OCI-LY7 (cell line): ENCODE measurements at regions not wholly inside any gene's neighbourhood (a gene's known extent, or its start where the extent isn't known, plus 50 kb on each side); places are given as distances from the start of the nearest gene placed in this dataset.

Experiments used
- BruUV-seq: library from RNA; stranded (reverse); fragments of 400-500 nt; replicated peaks from 2 replicates; lab custom pipeline; 2021; lab: Mats Ljungman, UMichigan
- CTCF ChIA-PET: fragments of 300-600 bp; sonication (Branson Sonifier 250); formaldehyde crosslinking; loops from one replicate; lab custom pipeline; 2022; ENCODE audit warnings: antibody characterized with exemption; ENCODE audit not compliant: unreplicated experiment; lab: Charles Lee
- POLR2A ChIA-PET: fragments of 300-600 bp; sonication (Branson Sonifier 250); formaldehyde crosslinking; loops from one replicate; lab custom pipeline; 2022; ENCODE audit warnings: antibody characterized with exemption; lab: Charles Lee
- DNase-seq: peaks from one replicate; pipeline ENCODE4 v3.0.0-alpha.2; 2015; ENCODE audit warnings: low spot score
- H2AFZ ChIP-seq: fragments of 200-600 bp; sonication (generic), shearing (Covaris generic); 2 replicates; pipeline ENCODE4 v1.6.1; 2014; ENCODE audit warnings: mild to moderate bottlenecking, antibody characterized with exemption, low read length, moderate library complexity
- H3K27ac ChIP-seq: fragments of 200-600 bp; sonication (generic); 2 replicates; pipeline ENCODE4 v1.5.1; 2014; ENCODE audit warnings: mixed run types, low read depth, mild to moderate bottlenecking, moderate library complexity, low read length, inconsistent platforms; ENCODE audit not compliant: poor library complexity, severe bottlenecking
- H3K36me3 ChIP-seq: fragments of 200-600 bp; sonication (generic); 2 replicates; pipeline ENCODE4 v1.6.1; 2014; ENCODE audit warnings: mild to moderate bottlenecking, antibody characterized with exemption, low read length, moderate library complexity, mixed read lengths; ENCODE audit not compliant: insufficient read depth
- H3K4me1 ChIP-seq: fragments of 200-600 bp; sonication (generic); 2 replicates; pipeline ENCODE4 v1.5.1; 2014; ENCODE audit warnings: mild to moderate bottlenecking, low read length; ENCODE audit not compliant: insufficient read depth, poor library complexity, severe bottlenecking
- H3K4me2 ChIP-seq: fragments of 200-600 bp; sonication (generic); 2 replicates; pipeline ENCODE4 v1.6.1; 2014; ENCODE audit warnings: mild to moderate bottlenecking, low read length
- H3K4me3 ChIP-seq: fragments of 200-600 bp; sonication (generic); 2 replicates; pipeline ENCODE4 v1.5.1; 2014; ENCODE audit warnings: mild to moderate bottlenecking, low read depth, low read length; ENCODE audit not compliant: poor library complexity, severe bottlenecking
- H3K79me2 ChIP-seq: fragments of 200-600 bp; sonication (generic); 2 replicates; pipeline ENCODE4 v1.6.1; 2016; ENCODE audit warnings: low read depth, mild to moderate bottlenecking, low read length, moderate library complexity, mixed read lengths; ENCODE audit not compliant: insufficient read depth
- H3K9me2 ChIP-seq: fragments of 200-600 bp; sonication (generic); 2 replicates; pipeline ENCODE4 v1.6.1; 2016; ENCODE audit warnings: mild to moderate bottlenecking, low read length, mixed read lengths; ENCODE audit not compliant: insufficient read depth
- H3K9me3 ChIP-seq: fragments of 200-600 bp; sonication (generic); 2 replicates; pipeline ENCODE4 v1.6.1; 2014; ENCODE audit warnings: mild to moderate bottlenecking, mixed run types, low read length, mixed read lengths
- H4K20me1 ChIP-seq: fragments of 200-600 bp; sonication (generic); 2 replicates; pipeline ENCODE4 v1.6.1; 2014; ENCODE audit warnings: mild to moderate bottlenecking, antibody characterized with exemption, low read length, moderate library complexity, mixed read lengths; ENCODE audit not compliant: insufficient read depth
- CTCF ChIP-seq: fragments of 200-600 bp; sonication (generic); conservative IDR thresholded peaks from 2 replicates; pipeline ENCODE4 v1.5.1; 2014; ENCODE audit warnings: mild to moderate bottlenecking, antibody characterized with exemption, low read length, moderate library complexity, mixed read lengths
- EZH2phosphoT487 ChIP-seq: fragments of 200-600 bp; sonication (generic); IDR thresholded peaks from 2 replicates; pipeline ENCODE4 v1.6.1; 2018; ENCODE audit warnings: low read depth, borderline replicate concordance, mild to moderate bottlenecking, mixed run types, antibody characterized with exemption, low read length, moderate library complexity, mixed read lengths
- intact Hi-C: fragments of 100-400 bp; cut with micrococcal nuclease; formaldehyde crosslinking; loops from one replicate; pipeline ENCODE4 v1.10.0; 2022; ENCODE audit not compliant: unreplicated experiment

- TF ChIP-seq EZH2phosphoT487 (no peak), CTCF (no peak)
- POLR2A ChIA-PET = no interaction called here
- no peaks in the 10 kb centered on the region for H3K9me2 ChIP-seq
- no peak overlapping the region for H2AFZ ChIP-seq
- no peaks in the 10 kb centered on the region for H3K36me3 ChIP-seq
- no peaks in the 10 kb centered on the region for H4K20me1 ChIP-seq
- no TSS peak for BruUV-seq
- CTCF ChIA-PET = no interaction called here
- intact Hi-C loops = no loop called here
- H3K4me3 ChIP-seq = no peak overlapping the region
- no peaks in the 10 kb centered on the region for H3K79me2 ChIP-seq
- DNase-seq = no peak
- H3K4me2 ChIP-seq = no peak overlapping the region
- no peak overlapping the region for H3K27ac ChIP-seq
- H3K9me3 ChIP-seq = no peaks in the 10 kb centered on the region
- no peaks in the 10 kb centered on the region for H3K4me1 ChIP-seq
Measured at GRCh38 chr2:150542172-150542571, 54.7 kb upstream of the RND3 start.

- Histone ChIP-seq H3K36me3 (no peaks in the 10 kb centered on the region), H4K20me1 (no peaks in the 10 kb centered on the region), H2AFZ (no peak overlapping the region), H3K27ac (no peak overlapping the region), H3K4me2 (no peak overlapping the region), H3K9me2 (no peaks in the 10 kb centered on the region), H3K4me3 (no peak overlapping the region), H3K9me3 (no peaks in the 10 kb centered on the region), H3K79me2 (no peaks in the 10 kb centered on the region), H3K4me1 (no peaks in the 10 kb centered on the region)
- POLR2A ChIA-PET = no interaction called here
- BruUV-seq = no TSS peak
- TF ChIP-seq EZH2phosphoT487 (no peak), CTCF (no peak)
- intact Hi-C loops = no loop called here
- no peak for DNase-seq
- CTCF ChIA-PET = no interaction called here
Measured at GRCh38 chr2:150538651-150539201, 51.3 kb upstream of the RND3 start.
